T-cell (primary cell): ENCODE measurements at regions not wholly inside any gene's neighbourhood (a gene's known extent, or its start where the extent isn't known, plus 50 kb on each side); places are given as distances from the start of the nearest gene placed in this dataset.

Experiments used
- ATAC-seq, 4 experiments: fragments of 200-7000 bp in 3 of 4; fragments of 150-1000 bp in 1 of 4; cut with Tn5 transposase; replicated peaks in 1 of 4; 1 replicate in 3 of 4; 2 replicates in 1 of 4; pipeline ENCODE4 v1.10.0; 2021; ENCODE audit warnings: moderate library complexity in 3 of 4, mild to moderate bottlenecking in 2 of 4, moderate number of reproducible peaks in 1 of 4
- CTCF ChIA-PET, 2 donors: fragments of 300-600 bp; sonication (Branson Sonifier 250); formaldehyde crosslinking; loops; one replicate each; lab custom pipeline; 2022; ENCODE audit warnings: antibody characterized with exemption in 2 of 2; lab: Charles Lee
- POLR2A ChIA-PET, 2 donors: fragments of 300-600 bp; sonication (Branson Sonifier 250); formaldehyde crosslinking; loops; one replicate each; lab custom pipeline; 2022; ENCODE audit warnings: antibody characterized with exemption in 2 of 2; lab: Charles Lee
- DNase-seq, 35 experiments: peaks; one replicate each; pipeline versions ENCODE4 v3.0.0 to v3.0.0-alpha.2; 2013 to 2023
- H3K27ac ChIP-seq: one replicate; pipeline ENCODE4 v1.5.1; 2013; ENCODE audit warnings: low read length
- H3K27me3 ChIP-seq, 2 experiments: replicated peaks in 1 of 2; 1 replicate in 1 of 2; 2 replicates in 1 of 2; pipeline versions ENCODE4 v1.6.1 to v1.7.0; 2013; ENCODE audit warnings: low read length in 1 of 2, mixed read lengths in 1 of 2; ENCODE audit not compliant: control insufficient read depth in 2 of 2, insufficient read depth in 2 of 2; ENCODE audit errors: extremely low read depth in 1 of 2
- H3K36me3 ChIP-seq, 2 donors: 1 replicate in 1 of 2; 2 replicates in 1 of 2; pipeline versions ENCODE4 v1.6.1 to v1.7.0; 2013; ENCODE audit warnings: low read length in 1 of 2; ENCODE audit not compliant: control insufficient read depth in 2 of 2, insufficient read depth in 1 of 2; ENCODE audit errors: extremely low read depth in 1 of 2
- H3K4me1 ChIP-seq, 2 experiments: 1 replicate in 1 of 2; 2 replicates in 1 of 2; pipeline versions ENCODE4 v1.6.1 to v1.7.0; 2013; ENCODE audit warnings: low read length in 2 of 2, mixed read lengths in 1 of 2; ENCODE audit not compliant: insufficient read depth in 2 of 2, control insufficient read depth in 1 of 2; ENCODE audit errors: extremely low read depth in 1 of 2
- H3K4me3 ChIP-seq, 2 donors: 1 replicate in 1 of 2; 2 replicates in 1 of 2; pipeline versions ENCODE4 v1.5.1 to v1.7.0; 2013; ENCODE audit warnings: mild to moderate bottlenecking in 2 of 2, low read length in 1 of 2, moderate library complexity in 1 of 2; ENCODE audit not compliant: control insufficient read depth in 1 of 2; ENCODE audit errors: extremely low read depth in 1 of 2
- H3K9me3 ChIP-seq: 2 replicates; pipeline ENCODE4 v1.7.0; 2013
- H3K27ac Mint-ChIP-seq, 2 donors: one replicate each; pipeline ENCODE4 v1.8.0; 2020 to 2021; ENCODE audit warnings: mild to moderate bottlenecking in 2 of 2, mixed read lengths in 2 of 2
- H3K27me3 Mint-ChIP-seq, 2 donors: one replicate each; pipeline ENCODE4 v1.8.0; 2021 to 2022; ENCODE audit warnings: mixed read lengths in 2 of 2
- H3K36me3 Mint-ChIP-seq: one replicate; pipeline ENCODE4 v1.8.0; 2021; ENCODE audit warnings: mixed read lengths
- H3K4me1 Mint-ChIP-seq, 3 donors: one replicate each; pipeline ENCODE4 v1.8.0; 2020 to 2022; ENCODE audit warnings: mixed read lengths in 3 of 3, mild to moderate bottlenecking in 1 of 3
- H3K4me3 Mint-ChIP-seq, 3 donors: one replicate each; pipeline ENCODE4 v1.8.0; 2020 to 2022; ENCODE audit warnings: mild to moderate bottlenecking in 3 of 3, mixed read lengths in 3 of 3, moderate library complexity in 3 of 3
- H3K9me3 Mint-ChIP-seq, 3 donors: one replicate each; pipeline ENCODE4 v1.8.0; 2020 to 2022; ENCODE audit warnings: mixed read lengths in 3 of 3
- whole genome bisulfite sequencing: methylation state at CpG from one replicate; pipeline ENCODE4 v1.1.5; 2013; ENCODE audit warnings: missing lambda C conversion rate; ENCODE audit not compliant: insufficient coverage; 5-methylcytosine and 5-hydroxymethylcytosine counted together

- peaks cover 0 to 20% of the 10 kb centered on the region in 2 experiments for H3K27me3 ChIP-seq
- no peaks in the 10 kb centered on the region for H3K4me1 ChIP-seq
- Mint-ChIP-seq H3K36me3 (no peaks in the 10 kb centered on the region), H3K27ac (no peak overlapping the region), H3K9me3 (no peaks in the 10 kb centered on the region), H3K4me1 (no peaks in the 10 kb centered on the region), H3K4me3 (no peak overlapping the region), H3K27me3 (peaks cover 13 to 21% of the 10 kb centered on the region in 2 donors)
- 87% methylated on average over 6 of the region's 8 CpGs for WGBS
- H3K36me3 ChIP-seq, result no peaks in the 10 kb centered on the region
- ChIA-PET POLR2A (no interaction called here), CTCF (no interaction called here)
- no peak overlapping the region for H3K27ac ChIP-seq
- ATAC-seq, result no peak
- no peak for DNase-seq
- H3K4me3 ChIP-seq, result no peak overlapping the region
- H3K9me3 ChIP-seq, result no peaks in the 10 kb centered on the region
Observed at GRCh38 chr11:70739091-70739490, 340.8 kb downstream of the CTTN start.

GRCh38 chr11:70739811-70740487 lies 341.6 kb downstream of the CTTN start:
- no peaks in the 10 kb centered on the region for H3K9me3 Mint-ChIP-seq
- Histone ChIP-seq H3K27me3 (peaks cover 0 to 25% of the 10 kb centered on the region in 2 experiments), H3K27ac (no peak overlapping the region), H3K9me3 (no peaks in the 10 kb centered on the region), H3K4me1 (no peaks in the 10 kb centered on the region), H3K4me3 (no peak overlapping the region), H3K36me3 (no peaks in the 10 kb centered on the region)
- ATAC-seq (no peak), DNase-seq (no peak)
- ChIA-PET CTCF (no interaction called here), POLR2A (no interaction called here)
- H3K4me1 Mint-ChIP-seq, result no peaks in the 10 kb centered on the region
- H3K4me3 Mint-ChIP-seq, result no peak overlapping the region
- H3K36me3 Mint-ChIP-seq, result no peaks in the 10 kb centered on the region
- no peak overlapping the region for H3K27ac Mint-ChIP-seq
- WGBS, result 69% methylated on average over 17 of the region's 20 CpGs
- peaks cover 13 to 21% of the 10 kb centered on the region in 2 donors for H3K27me3 Mint-ChIP-seq

- POLR2A ChIA-PET, result no interaction called here
- Mint-ChIP-seq H3K4me3 (no peak overlapping the region), H3K27me3 (peaks cover 13 to 21% of the 10 kb centered on the region in 2 donors), H3K9me3 (no peaks in the 10 kb centered on the region), H3K27ac (no peak overlapping the region), H3K4me1 (no peaks in the 10 kb centered on the region), H3K36me3 (no peaks in the 10 kb centered on the region)
- Histone ChIP-seq H3K4me3 (no peak overlapping the region), H3K4me1 (no peaks in the 10 kb centered on the region), H3K9me3 (no peaks in the 10 kb centered on the region), H3K27ac (no peak overlapping the region), H3K27me3 (peaks cover 0 to 30% of the 10 kb centered on the region in 2 experiments), H3K36me3 (no peaks in the 10 kb centered on the region)
- DNase-seq (no peak), ATAC-seq (no peak)
- CTCF ChIA-PET, result no interaction called here
- 52% methylated on average over 4 of the region's 6 CpGs for WGBS
Observed at GRCh38 chr11:70740488-70740851, 342.1 kb downstream of the CTTN start.

GRCh38 chr11:70741085-70741484 lies 342.8 kb downstream of the CTTN start:
- WGBS, result 79% methylated on average over 3 of the region's 3 CpGs
- no peak for ATAC-seq

GRCh38 chr11:70742553-70743291 lies 344.4 kb downstream of the CTTN start:
- no peak overlapping the region for H3K27ac ChIP-seq
- no peaks in the 10 kb centered on the region for H3K4me1 ChIP-seq
- peak overlapping the region in 1 of 2 donors; percentile 36 for H3K27ac Mint-ChIP-seq
- POLR2A ChIA-PET, result no interaction called here
- CTCF ChIA-PET, result no interaction called here
- ATAC-seq (no peak), DNase-seq (no peak)
- no peaks in the 10 kb centered on the region for H3K36me3 ChIP-seq
- no peaks in the 10 kb centered on the region for H3K9me3 Mint-ChIP-seq
- H3K4me3 ChIP-seq, result no peak overlapping the region
- no peak overlapping the region for H3K4me3 Mint-ChIP-seq
- H3K27me3 ChIP-seq, result peaks cover 0 to 45% of the 10 kb centered on the region in 2 experiments
- no peaks in the 10 kb centered on the region for H3K4me1 Mint-ChIP-seq
- WGBS, result 46% methylated on average over 20 of the region's 27 CpGs
- no peaks in the 10 kb centered on the region for H3K36me3 Mint-ChIP-seq
- H3K27me3 Mint-ChIP-seq, result peaks cover 10 to 27% of the 10 kb centered on the region in 2 donors
- no peaks in the 10 kb centered on the region for H3K9me3 ChIP-seq

More at GRCh38 chr11:70741085-70741484, 342.8 kb downstream of the CTTN start:
- Mint-ChIP-seq H3K4me3 (no peak overlapping the region), H3K4me1 (no peaks in the 10 kb centered on the region), H3K36me3 (no peaks in the 10 kb centered on the region), H3K27me3 (peaks cover 8 to 22% of the 10 kb centered on the region in 2 donors), H3K27ac (no peak overlapping the region), H3K9me3 (no peaks in the 10 kb centered on the region)
- H3K27me3 ChIP-seq, result peaks cover 0 to 35% of the 10 kb centered on the region in 2 experiments
- no peak for DNase-seq
- no peaks in the 10 kb centered on the region for H3K36me3 ChIP-seq
- no peak overlapping the region for H3K27ac ChIP-seq
- ChIA-PET CTCF (interaction anchor here in 1 of 2 donors (0.6 kb wide), 1 partner anchor 1444 kb away, joined by 3 read pairs; no protein-coding TSS in a partner anchor), POLR2A (no interaction called here)
- no peaks in the 10 kb centered on the region for H3K9me3 ChIP-seq
- H3K4me1 ChIP-seq, result no peaks in the 10 kb centered on the region
- H3K4me3 ChIP-seq, result no peak overlapping the region

- CTCF ChIA-PET, result no interaction called here
- no peak overlapping the region for H3K27ac Mint-ChIP-seq
- ATAC-seq, result no peak
Observed at GRCh38 chr11:70743329-70743728, 345.0 kb downstream of the CTTN start.

More at GRCh38 chr11:70743329-70743728, 345.0 kb downstream of the CTTN start:
- Mint-ChIP-seq H3K4me1 (no peaks in the 10 kb centered on the region), H3K36me3 (no peaks in the 10 kb centered on the region), H3K9me3 (no peaks in the 10 kb centered on the region), H3K4me3 (no peak overlapping the region), H3K27me3 (peaks cover 11 to 28% of the 10 kb centered on the region in 2 donors)
- POLR2A ChIA-PET, result no interaction called here
- Histone ChIP-seq H3K4me1 (no peaks in the 10 kb centered on the region), H3K27me3 (peaks cover 0 to 45% of the 10 kb centered on the region in 2 experiments), H3K9me3 (no peaks in the 10 kb centered on the region), H3K4me3 (no peak overlapping the region), H3K27ac (no peak overlapping the region), H3K36me3 (no peaks in the 10 kb centered on the region)
- no peak for DNase-seq
- whole genome bisulfite sequencing, result 75% methylated on average over 6 of the region's 9 CpGs
